ENCODE measurements at regions not wholly inside any gene's neighbourhood (a gene's known extent, or its start where the extent isn't known, plus 50 kb on each side); places are given as distances from the start of the nearest gene placed in this dataset.
"Not testable (repeated sequence)": the region's sequence is repeated elsewhere in the genome, so short reads cannot be mapped to it uniquely, and the experiment has no call there.

- FAIRE-seq, result no peak
- DNase-seq (ENCODE audit: insufficient read length, low spot score), result no peak
- TF ChIP-seq POLR2A (IDR thresholded peaks at IDR 0.05; ENCODE audit: low read depth, low read length), result no peak
These were observed 811.3 kb downstream of the DHX35 start for GRCh38 chr20:39773380-39774000.

GRCh38 chr20:39767352-39767751, 805.2 kb downstream of the DHX35 start:
- DNase-seq (ENCODE audit: insufficient read length, low spot score), result no peak
- FAIRE-seq, result no peak
- TF ChIP-seq POLR2A (IDR thresholded peaks at IDR 0.05; ENCODE audit: low read depth, low read length), result no peak

GRCh38 chr20:39766333-39766732, 804.2 kb downstream of the DHX35 start:
- FAIRE-seq, result no peak
- no peak for TF ChIP-seq POLR2A (IDR thresholded peaks at IDR 0.05; ENCODE audit: low read depth, low read length)
- no peak for DNase-seq (ENCODE audit: insufficient read length, low spot score)

- FAIRE-seq (no peak), DNase-seq (ENCODE audit: insufficient read length, low spot score) (no peak)
- TF ChIP-seq POLR2A (IDR thresholded peaks at IDR 0.05; ENCODE audit: low read depth, low read length), result no peak
These were observed 800.6 kb downstream of the DHX35 start for GRCh38 chr20:39762716-39763115.

- no peak for FAIRE-seq
These were observed 796.7 kb downstream of the DHX35 start for GRCh38 chr20:39758876-39759275.

GRCh38 chr20:39756828-39757227, 794.7 kb downstream of the DHX35 start:
- FAIRE-seq (no peak), DNase-seq (ENCODE audit: insufficient read length, low spot score) (no peak)
- TF ChIP-seq POLR2A (IDR thresholded peaks at IDR 0.05; ENCODE audit: low read depth, low read length), result no peak

More at GRCh38 chr20:39758876-39759275, 796.7 kb downstream of the DHX35 start:
- DNase-seq (ENCODE audit: insufficient read length, low spot score), result no peak
- TF ChIP-seq POLR2A (IDR thresholded peaks at IDR 0.05; ENCODE audit: low read depth, low read length), result no peak

- no peak for TF ChIP-seq POLR2A (IDR thresholded peaks at IDR 0.05; ENCODE audit: low read depth, low read length)
- FAIRE-seq (no peak), DNase-seq (ENCODE audit: insufficient read length, low spot score) (no peak)
These were observed 794.2 kb downstream of the DHX35 start for GRCh38 chr20:39756369-39756768.

- no peak for TF ChIP-seq POLR2A (IDR thresholded peaks at IDR 0.05; ENCODE audit: low read depth, low read length)
- FAIRE-seq (no peak), DNase-seq (ENCODE audit: insufficient read length, low spot score) (no peak)
These were observed 790.2 kb downstream of the DHX35 start for GRCh38 chr20:39752262-39752876.

GRCh38 chr20:39751557-39752137, 789.5 kb downstream of the DHX35 start:
- DNase-seq (ENCODE audit: insufficient read length, low spot score), result no peak
- no peak for TF ChIP-seq POLR2A (IDR thresholded peaks at IDR 0.05; ENCODE audit: low read depth, low read length)
- FAIRE-seq, result no peak

GRCh38 chr20:39745380-39745779, 783.2 kb downstream of the DHX35 start:
- FAIRE-seq (no peak), DNase-seq (ENCODE audit: insufficient read length, low spot score) (no peak)
- TF ChIP-seq POLR2A (IDR thresholded peaks at IDR 0.05; ENCODE audit: low read depth, low read length), result no peak

- DNase-seq (ENCODE audit: insufficient read length, low spot score) (no peak), FAIRE-seq (no peak)
- TF ChIP-seq POLR2A (IDR thresholded peaks at IDR 0.05; ENCODE audit: low read depth, low read length), result no peak
These were observed 776.5 kb downstream of the DHX35 start for GRCh38 chr20:39738651-39739050.

GRCh38 chr20:39736434-39737327, 774.5 kb downstream of the DHX35 start:
- FAIRE-seq, result no peak
- DNase-seq (ENCODE audit: insufficient read length, low spot score), result no peak

GRCh38 chr20:39725513-39725912, 763.4 kb downstream of the DHX35 start:
- not testable (repeated sequence) for FAIRE-seq; DNase-seq (ENCODE audit: insufficient read length, low spot score)

More at GRCh38 chr20:39736434-39737327, 774.5 kb downstream of the DHX35 start:
- TF ChIP-seq POLR2A (IDR thresholded peaks at IDR 0.05; ENCODE audit: low read depth, low read length), result no peak

- no peak for FAIRE-seq
- no peak for TF ChIP-seq POLR2A (IDR thresholded peaks at IDR 0.05; ENCODE audit: low read depth, low read length)
- DNase-seq (ENCODE audit: insufficient read length, low spot score), result no peak
These were observed 757.1 kb downstream of the DHX35 start for GRCh38 chr20:39719293-39719692.

Measured in H54 (cell line).